Upper lobe of right lung (tissue), 1 donor: ENCODE measurements at regions not wholly inside any gene's neighbourhood (a gene's known extent, or its start where the extent isn't known, plus 50 kb on each side); places are given as distances from the start of the nearest gene placed in this dataset.

ENCODE experiments used
- ATAC-seq: fragments of 200-7000 bp; cut with Tn5 transposase; one replicate; pipeline ENCODE4 v1.9.1; 2020; ENCODE audit warnings: mild to moderate bottlenecking, moderate library complexity
- DNase-seq: peaks from one replicate; pipeline ENCODE4 v3.0.0-alpha.2; 2020
- H3K27ac ChIP-seq: fragments of 200-600 bp; one replicate; pipeline ENCODE4 v1.8.0; 2022
- H3K27me3 ChIP-seq: fragments of 200-600 bp; one replicate; pipeline ENCODE4 v1.8.0; 2022; ENCODE audit warnings: mild to moderate bottlenecking
- H3K36me3 ChIP-seq: fragments of 200-600 bp; one replicate; pipeline ENCODE4 v1.8.0; 2022
- H3K4me1 ChIP-seq: fragments of 200-600 bp; one replicate; pipeline ENCODE4 v1.8.0; 2022
- H3K4me3 ChIP-seq: fragments of 200-600 bp; one replicate; pipeline ENCODE4 v1.8.0; 2022; ENCODE audit warnings: mild to moderate bottlenecking
- H3K9me3 ChIP-seq: fragments of 200-600 bp; one replicate; pipeline ENCODE4 v1.8.0; 2022
- intact Hi-C: fragments of 100-400 bp; cut with DNase I; formaldehyde crosslinking; loops from one replicate; pipeline ENCODE4 v1.11.0; 2022
- TF ChIP-seq, protein P1 (sequence below): fragments of 200-600 bp; IDR thresholded peaks from one replicate; pipeline ENCODE4 v1.8.0; 2022; ENCODE audit warnings: antibody characterized with exemption
- donor health status: DM: no; HTN: yes; CAD: no; lungs with severe emphysema.

DNA sequence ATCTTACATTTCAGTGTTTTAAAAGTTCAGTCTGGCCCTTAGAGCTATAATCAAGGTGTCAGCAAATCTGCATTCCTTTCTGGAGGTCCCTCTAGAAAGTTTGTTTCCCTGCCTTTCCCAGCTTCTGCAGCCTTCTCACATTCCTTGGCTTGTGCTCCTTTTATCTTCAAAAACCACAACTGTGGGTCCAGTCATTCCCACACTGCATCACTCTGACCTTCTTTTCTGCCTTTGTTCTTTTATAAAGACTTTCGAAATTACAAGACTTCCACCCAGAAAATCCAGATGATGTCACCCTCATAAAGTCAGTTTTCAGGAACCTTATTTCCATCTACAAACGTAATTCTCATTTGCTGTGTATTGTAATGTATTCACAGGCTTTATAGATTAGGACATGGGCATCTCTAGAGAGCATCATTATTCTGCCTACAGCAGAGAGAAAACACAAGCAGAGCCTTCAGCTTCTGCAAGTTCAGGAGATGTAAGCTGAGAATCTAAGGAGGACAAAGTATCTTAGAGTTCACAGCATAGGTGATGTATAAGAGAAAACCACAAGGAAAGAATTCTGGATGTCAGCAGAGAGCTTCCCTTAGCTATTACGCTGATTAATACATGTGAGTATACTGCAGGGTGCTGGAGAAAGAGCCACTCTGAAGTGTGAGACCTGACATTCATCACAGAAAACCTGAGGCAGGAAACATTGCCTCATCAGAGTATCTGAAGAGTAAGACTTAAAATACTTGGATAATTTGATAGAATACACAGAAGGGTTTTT, 1100.2 kb downstream of the CBLN2 start:
- intact Hi-C loops: no loop called here
- no peak for ATAC-seq
- Histone ChIP-seq H3K36me3 (no peaks in the 10 kb centered on the region), H3K9me3 (no peaks in the 10 kb centered on the region), H3K27me3 (no peaks in the 10 kb centered on the region), H3K27ac (no peak overlapping the region), H3K4me3 (no peak overlapping the region), H3K4me1 (no peaks in the 10 kb centered on the region)
- TF ChIP-seq, protein P1, sequence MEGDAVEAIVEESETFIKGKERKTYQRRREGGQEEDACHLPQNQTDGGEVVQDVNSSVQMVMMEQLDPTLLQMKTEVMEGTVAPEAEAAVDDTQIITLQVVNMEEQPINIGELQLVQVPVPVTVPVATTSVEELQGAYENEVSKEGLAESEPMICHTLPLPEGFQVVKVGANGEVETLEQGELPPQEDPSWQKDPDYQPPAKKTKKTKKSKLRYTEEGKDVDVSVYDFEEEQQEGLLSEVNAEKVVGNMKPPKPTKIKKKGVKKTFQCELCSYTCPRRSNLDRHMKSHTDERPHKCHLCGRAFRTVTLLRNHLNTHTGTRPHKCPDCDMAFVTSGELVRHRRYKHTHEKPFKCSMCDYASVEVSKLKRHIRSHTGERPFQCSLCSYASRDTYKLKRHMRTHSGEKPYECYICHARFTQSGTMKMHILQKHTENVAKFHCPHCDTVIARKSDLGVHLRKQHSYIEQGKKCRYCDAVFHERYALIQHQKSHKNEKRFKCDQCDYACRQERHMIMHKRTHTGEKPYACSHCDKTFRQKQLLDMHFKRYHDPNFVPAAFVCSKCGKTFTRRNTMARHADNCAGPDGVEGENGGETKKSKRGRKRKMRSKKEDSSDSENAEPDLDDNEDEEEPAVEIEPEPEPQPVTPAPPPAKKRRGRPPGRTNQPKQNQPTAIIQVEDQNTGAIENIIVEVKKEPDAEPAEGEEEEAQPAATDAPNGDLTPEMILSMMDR: no peak
- no peak for DNase-seq

DNA sequence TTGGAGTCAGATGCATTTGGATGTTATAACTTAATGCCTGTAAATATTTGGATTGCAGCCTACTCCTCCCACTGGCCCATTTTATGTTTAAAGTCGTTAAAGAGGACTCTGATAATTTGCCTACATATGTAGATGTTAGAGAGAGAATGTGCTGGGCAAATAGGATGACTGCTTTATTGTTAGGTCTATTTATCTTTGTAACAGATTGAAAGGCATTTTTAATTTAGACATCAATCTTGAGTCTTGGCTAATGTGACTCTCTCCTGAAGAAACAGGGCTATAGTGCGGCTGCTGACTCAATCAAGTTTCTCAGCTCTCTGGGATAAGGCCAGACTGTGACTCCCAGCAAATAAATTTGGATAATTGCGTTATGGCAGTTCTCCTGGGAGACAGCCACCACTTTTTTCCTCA, 1101.4 kb downstream of the CBLN2 start:
- Histone ChIP-seq H3K36me3 (no peaks in the 10 kb centered on the region), H3K4me3 (no peak overlapping the region), H3K27me3 (no peaks in the 10 kb centered on the region), H3K4me1 (no peaks in the 10 kb centered on the region), H3K9me3 (no peaks in the 10 kb centered on the region), H3K27ac (no peak overlapping the region)
- DNase-seq: no peak
- intact Hi-C loops: no loop called here
- TF ChIP-seq, protein P1: no peak
- no peak for ATAC-seq

DNA sequence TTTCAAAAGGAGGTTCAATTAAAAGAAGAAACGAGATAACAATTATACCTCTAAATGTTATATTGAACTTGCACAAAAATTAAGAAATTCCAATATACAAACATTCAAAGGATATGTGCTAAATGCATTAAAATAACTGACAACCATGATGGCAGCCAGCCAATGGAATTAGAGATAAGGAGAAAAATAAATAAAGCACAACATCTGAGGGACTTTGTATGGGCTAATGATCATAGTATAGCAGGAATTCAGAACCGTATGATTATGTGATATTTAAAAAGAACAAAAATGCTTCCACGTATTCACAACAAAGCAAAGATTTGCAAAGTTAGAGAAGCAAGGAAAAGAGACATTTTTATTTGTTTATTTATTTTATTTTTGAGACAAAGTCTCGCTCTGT, 1103.0 kb downstream of the CBLN2 start:
- H3K27ac ChIP-seq: no peak overlapping the region
- DNase-seq (no peak), ATAC-seq (no peak)
- no peaks in the 10 kb centered on the region for H3K27me3 ChIP-seq
- H3K4me1 ChIP-seq: no peaks in the 10 kb centered on the region
- intact Hi-C loops: no loop called here
- no peaks in the 10 kb centered on the region for H3K9me3 ChIP-seq
- TF ChIP-seq, protein P1: no peak
- no peak overlapping the region for H3K4me3 ChIP-seq
- H3K36me3 ChIP-seq: no peaks in the 10 kb centered on the region

DNA sequence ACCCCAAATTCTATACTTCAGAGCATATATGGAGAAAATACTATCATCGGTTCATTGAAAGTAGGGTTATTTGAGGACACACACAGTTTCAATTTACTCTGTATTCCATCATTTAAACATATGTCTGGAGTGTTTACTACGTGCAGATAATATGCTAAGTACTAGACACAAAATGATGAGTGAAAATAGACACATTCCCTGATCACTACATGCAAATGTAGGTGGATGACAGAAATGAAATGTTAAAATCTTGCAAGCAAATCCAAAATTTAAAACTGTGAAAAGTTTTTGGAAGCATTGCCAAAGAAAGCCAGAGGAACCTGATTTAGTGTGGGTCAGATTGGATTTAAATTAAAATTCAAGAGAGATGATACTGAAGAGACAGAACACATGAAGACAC, 1106.6 kb downstream of the CBLN2 start:
- intact Hi-C loops: no loop called here
- TF ChIP-seq, protein P1: no peak
- DNase-seq (no peak), ATAC-seq (no peak)
- Histone ChIP-seq H3K4me1 (no peaks in the 10 kb centered on the region), H3K27ac (no peak overlapping the region), H3K27me3 (no peaks in the 10 kb centered on the region), H3K9me3 (no peaks in the 10 kb centered on the region), H3K36me3 (no peaks in the 10 kb centered on the region), H3K4me3 (no peak overlapping the region)

DNA sequence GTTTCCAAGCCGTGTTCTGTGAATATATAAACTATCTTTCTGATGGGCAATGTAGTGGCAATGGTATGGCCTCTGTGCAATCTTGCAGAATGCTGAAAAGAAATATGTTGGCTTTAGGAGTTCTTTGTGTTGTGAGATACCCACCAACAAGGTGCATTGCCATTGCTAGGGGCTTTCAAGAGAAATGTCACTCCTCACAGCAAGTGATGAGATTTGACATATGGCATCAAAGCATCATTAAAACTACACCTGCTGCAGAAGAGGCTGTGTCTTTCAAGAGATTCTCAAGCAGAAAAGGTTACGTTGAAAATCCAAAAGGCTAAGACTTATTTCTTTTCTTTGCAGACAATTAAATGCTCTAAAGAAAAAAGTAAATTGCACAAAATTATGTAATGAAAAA, 1110.8 kb downstream of the CBLN2 start:
- intact Hi-C loops: no loop called here
- no peaks in the 10 kb centered on the region for H3K36me3 ChIP-seq
- no peaks in the 10 kb centered on the region for H3K27me3 ChIP-seq
- no peak overlapping the region for H3K4me3 ChIP-seq
- no peaks in the 10 kb centered on the region for H3K9me3 ChIP-seq
- DNase-seq (no peak), ATAC-seq (no peak)
- TF ChIP-seq, protein P1: no peak
- no peak overlapping the region for H3K27ac ChIP-seq
- no peaks in the 10 kb centered on the region for H3K4me1 ChIP-seq

DNA sequence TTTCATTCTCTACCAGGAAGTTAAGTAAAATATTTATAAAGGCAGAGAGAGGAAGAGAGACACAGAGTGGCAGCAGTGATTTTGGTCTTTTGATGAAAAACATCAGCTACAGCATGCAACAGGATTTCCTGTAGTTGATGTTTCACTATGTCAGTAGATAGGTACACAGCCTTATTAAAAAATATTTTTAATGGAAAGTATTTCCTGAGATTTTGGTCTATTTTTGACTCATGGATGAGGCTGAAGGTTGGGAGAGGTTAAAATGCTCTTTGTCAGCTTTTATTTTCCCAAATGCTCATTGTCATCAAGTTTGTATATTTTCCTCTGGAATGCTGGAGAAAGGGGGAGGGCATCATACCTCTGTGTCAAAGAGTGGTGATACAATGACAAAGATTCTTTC, 1112.5 kb downstream of the CBLN2 start:
- no peak overlapping the region for H3K27ac ChIP-seq
- ATAC-seq: no peak
- H3K36me3 ChIP-seq: no peaks in the 10 kb centered on the region
- TF ChIP-seq, protein P1: no peak
- no peak overlapping the region for H3K4me3 ChIP-seq
- no peaks in the 10 kb centered on the region for H3K27me3 ChIP-seq
- DNase-seq: no peak
- intact Hi-C loops: no loop called here
- no peaks in the 10 kb centered on the region for H3K9me3 ChIP-seq
- no peaks in the 10 kb centered on the region for H3K4me1 ChIP-seq
